ENCODE measurements at regions not wholly inside any gene's neighbourhood (a gene's known extent, or its start where the extent isn't known, plus 50 kb on each side); places are given as distances from the start of the nearest gene placed in this dataset.
"Not testable (repeated sequence)": the region's sequence is repeated elsewhere in the genome, so short reads cannot be mapped to it uniquely, and the experiment has no call there.

DNA sequence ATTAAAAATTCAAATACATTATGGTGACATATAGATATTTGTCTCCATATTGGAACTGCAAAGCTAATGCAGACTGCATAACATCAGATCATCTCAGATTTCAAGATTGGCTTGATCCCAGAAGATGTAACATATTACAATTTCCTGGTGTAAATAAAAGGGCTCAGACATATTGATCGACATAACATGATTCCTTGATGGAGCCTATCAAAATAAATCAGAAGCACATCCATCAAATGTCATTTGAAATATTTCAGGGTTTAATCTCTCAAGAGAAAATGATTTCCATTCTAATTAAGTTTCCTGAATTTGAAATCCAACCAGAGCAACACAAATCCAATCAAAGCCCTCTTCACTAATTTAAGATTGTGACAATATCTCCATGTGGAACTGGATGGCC is 75.1 kb upstream of the UNC13C start:
- no peaks in the 10 kb centered on the region for H3K9me3 ChIP-seq (ENCODE audit: control insufficient read depth, low read depth, low read length)
- H2AFZ ChIP-seq (ENCODE audit: control insufficient read depth, low read length), result no peak overlapping the region
- H3K4me3 ChIP-seq (ENCODE audit: control insufficient read depth in 2 of 3, extremely low read depth in 1 of 3, insufficient read depth in 2 of 3, low read depth in 1 of 3, low read length in 3 of 3), result no peak overlapping the region
- dilution Hi-C loops (cut with MboI; ENCODE audit: extremely low pct_ligation_motif_present, low sequenced_read_pairs), result no loop called here
- H3K79me2 ChIP-seq (ENCODE audit: control insufficient read depth, insufficient read depth, low read length), result no peaks in the 10 kb centered on the region
- no peaks in the 10 kb centered on the region for H3K4me1 ChIP-seq (ENCODE audit: control insufficient read depth, extremely low read depth, insufficient read depth, low read length)
- no peaks in the 10 kb centered on the region for H3K36me3 ChIP-seq (ENCODE audit: control insufficient read depth in 2 of 2, extremely low read depth in 1 of 2, insufficient read depth in 2 of 2, low read length in 2 of 2)
- H3K9ac ChIP-seq (ENCODE audit: control insufficient read depth, extremely low read depth, insufficient read depth, low read length), result no peak overlapping the region
- no peak for DNase-seq (ENCODE audit: low read depth, low spot score)
- H3K27me3 ChIP-seq (ENCODE audit: control insufficient read depth, extremely low read depth, insufficient read depth, low read length), result no peaks in the 10 kb centered on the region
- no peaks in the 10 kb centered on the region for H4K20me1 ChIP-seq (ENCODE audit: control insufficient read depth, extremely low read depth, insufficient read depth, low read length)
- H3K27ac ChIP-seq (ENCODE audit: control insufficient read depth, insufficient read depth, low read length), result no peak overlapping the region
- no peak overlapping the region for H3K4me2 ChIP-seq (ENCODE audit: control insufficient read depth, extremely low read depth, insufficient read depth, low read depth, low read length)
- no peak for TF ChIP-seq EZH2 (IDR thresholded peaks at IDR 0.05; ENCODE audit: low read length)
- FAIRE-seq, result no peak
- no peaks in the 10 kb centered on the region for H3K9me1 ChIP-seq (ENCODE audit: control insufficient read depth, extremely low read depth, insufficient read depth, low read length)

GRCh38 chr15:53893468-53893867 is 84.8 kb upstream of the UNC13C start:
- H3K4me3 ChIP-seq (ENCODE audit: control insufficient read depth in 2 of 3, extremely low read depth in 1 of 3, insufficient read depth in 2 of 3, low read depth in 1 of 3, low read length in 3 of 3); FAIRE-seq; H3K27me3 ChIP-seq (ENCODE audit: control insufficient read depth, extremely low read depth, insufficient read depth, low read length); H3K9ac ChIP-seq (ENCODE audit: control insufficient read depth, extremely low read depth, insufficient read depth, low read length); DNase-seq (ENCODE audit: low read depth, low spot score); H3K27ac ChIP-seq (ENCODE audit: control insufficient read depth, insufficient read depth, low read length); H2AFZ ChIP-seq (ENCODE audit: control insufficient read depth, low read length); H3K9me1 ChIP-seq (ENCODE audit: control insufficient read depth, extremely low read depth, insufficient read depth, low read length); H3K4me1 ChIP-seq (ENCODE audit: control insufficient read depth, extremely low read depth, insufficient read depth, low read length); H3K4me2 ChIP-seq (ENCODE audit: control insufficient read depth, extremely low read depth, insufficient read depth, low read depth, low read length); H3K36me3 ChIP-seq (ENCODE audit: control insufficient read depth in 2 of 2, extremely low read depth in 1 of 2, insufficient read depth in 2 of 2, low read length in 2 of 2); dilution Hi-C loops (cut with MboI; ENCODE audit: extremely low pct_ligation_motif_present, low sequenced_read_pairs); H3K9me3 ChIP-seq (ENCODE audit: control insufficient read depth, low read depth, low read length); H3K79me2 ChIP-seq (ENCODE audit: control insufficient read depth, insufficient read depth, low read length); H4K20me1 ChIP-seq (ENCODE audit: control insufficient read depth, extremely low read depth, insufficient read depth, low read length): not testable (repeated sequence)

GRCh38 chr15:53891862-53892261 is 86.4 kb upstream of the UNC13C start:
- dilution Hi-C loops (cut with MboI; ENCODE audit: extremely low pct_ligation_motif_present, low sequenced_read_pairs); H3K9me3 ChIP-seq (ENCODE audit: control insufficient read depth, low read depth, low read length); FAIRE-seq; H2AFZ ChIP-seq (ENCODE audit: control insufficient read depth, low read length); H3K36me3 ChIP-seq (ENCODE audit: control insufficient read depth in 2 of 2, extremely low read depth in 1 of 2, insufficient read depth in 2 of 2, low read length in 2 of 2); H3K4me2 ChIP-seq (ENCODE audit: control insufficient read depth, extremely low read depth, insufficient read depth, low read depth, low read length); H3K9me1 ChIP-seq (ENCODE audit: control insufficient read depth, extremely low read depth, insufficient read depth, low read length); H3K4me3 ChIP-seq (ENCODE audit: control insufficient read depth in 2 of 3, extremely low read depth in 1 of 3, insufficient read depth in 2 of 3, low read depth in 1 of 3, low read length in 3 of 3); H3K79me2 ChIP-seq (ENCODE audit: control insufficient read depth, insufficient read depth, low read length); H4K20me1 ChIP-seq (ENCODE audit: control insufficient read depth, extremely low read depth, insufficient read depth, low read length); DNase-seq (ENCODE audit: low read depth, low spot score); H3K27ac ChIP-seq (ENCODE audit: control insufficient read depth, insufficient read depth, low read length); H3K27me3 ChIP-seq (ENCODE audit: control insufficient read depth, extremely low read depth, insufficient read depth, low read length); H3K4me1 ChIP-seq (ENCODE audit: control insufficient read depth, extremely low read depth, insufficient read depth, low read length); H3K9ac ChIP-seq (ENCODE audit: control insufficient read depth, extremely low read depth, insufficient read depth, low read length): not testable (repeated sequence)
- TF ChIP-seq, protein P1, sequence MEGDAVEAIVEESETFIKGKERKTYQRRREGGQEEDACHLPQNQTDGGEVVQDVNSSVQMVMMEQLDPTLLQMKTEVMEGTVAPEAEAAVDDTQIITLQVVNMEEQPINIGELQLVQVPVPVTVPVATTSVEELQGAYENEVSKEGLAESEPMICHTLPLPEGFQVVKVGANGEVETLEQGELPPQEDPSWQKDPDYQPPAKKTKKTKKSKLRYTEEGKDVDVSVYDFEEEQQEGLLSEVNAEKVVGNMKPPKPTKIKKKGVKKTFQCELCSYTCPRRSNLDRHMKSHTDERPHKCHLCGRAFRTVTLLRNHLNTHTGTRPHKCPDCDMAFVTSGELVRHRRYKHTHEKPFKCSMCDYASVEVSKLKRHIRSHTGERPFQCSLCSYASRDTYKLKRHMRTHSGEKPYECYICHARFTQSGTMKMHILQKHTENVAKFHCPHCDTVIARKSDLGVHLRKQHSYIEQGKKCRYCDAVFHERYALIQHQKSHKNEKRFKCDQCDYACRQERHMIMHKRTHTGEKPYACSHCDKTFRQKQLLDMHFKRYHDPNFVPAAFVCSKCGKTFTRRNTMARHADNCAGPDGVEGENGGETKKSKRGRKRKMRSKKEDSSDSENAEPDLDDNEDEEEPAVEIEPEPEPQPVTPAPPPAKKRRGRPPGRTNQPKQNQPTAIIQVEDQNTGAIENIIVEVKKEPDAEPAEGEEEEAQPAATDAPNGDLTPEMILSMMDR (optimal IDR thresholded peaks at IDR 0.05 in 1 of 3, IDR thresholded peaks at IDR 0.05 in 1 of 3, conservative IDR thresholded peaks at IDR 0.05 in 1 of 3; ENCODE audit: extremely low read depth in 1 of 3, insufficient read depth in 2 of 3, low read length in 3 of 3), result peak in 2 of 3 experiments; percentile 24 to 25
